Panc1 (cell line): ENCODE measurements at regions not wholly inside any gene's neighbourhood (a gene's known extent, or its start where the extent isn't known, plus 50 kb on each side); places are given as distances from the start of the nearest gene placed in this dataset. TPM values are rescaled to one million over a fixed set of nuclear protein-coding genes. Genes with fewer than 3 reads are reported as not detected.

ENCODE experiments used
- ATAC-seq: fragments of 200-7000 bp; cut with Tn5 transposase; 2 replicates; pipeline ENCODE4 v1.9.1; 2020; ENCODE audit warnings: mild to moderate bottlenecking, moderate library complexity
- BruUV-seq: library from RNA; stranded (reverse); fragments of 400-500 nt; replicated peaks from 2 replicates; lab custom pipeline; 2021; lab: Mats Ljungman, UMichigan
- CTCF ChIA-PET: fragments of 300-600 bp; sonication (Branson Sonifier 250); formaldehyde crosslinking; loops from one replicate; lab custom pipeline; 2022; ENCODE audit warnings: antibody characterized with exemption; lab: Charles Lee
- POLR2A ChIA-PET: fragments of 300-600 bp; sonication (Branson Sonifier 250); formaldehyde crosslinking; loops from one replicate; lab custom pipeline; 2022; ENCODE audit warnings: antibody characterized with exemption; lab: Charles Lee
- DNase-seq: peaks from one replicate; pipeline ENCODE4 v3.0.0-alpha.2; 2010; ENCODE audit warnings: low read depth, low spot score
- H3K27ac ChIP-seq: 2 replicates; pipeline ENCODE4 v1.5.1; 2011; ENCODE audit warnings: mild to moderate bottlenecking, low read length, inconsistent platforms
- H3K27me3 ChIP-seq: fragments of 200-500 bp; sonication (Bioruptor generic); 2 replicates; pipeline ENCODE4 v1.6.0; 2014; ENCODE audit warnings: low read length, inconsistent platforms; ENCODE audit not compliant: control insufficient read depth, insufficient read depth
- H3K36me3 ChIP-seq: fragments of 200-500 bp; sonication (Bioruptor generic); 2 replicates; pipeline ENCODE4 v1.5.1; 2014; ENCODE audit warnings: inconsistent platforms, mild to moderate bottlenecking, low read length, moderate library complexity; ENCODE audit not compliant: control insufficient read depth, insufficient read depth
- H3K4me1 ChIP-seq: 2 replicates; pipeline ENCODE4 v1.5.1; 2011; ENCODE audit warnings: inconsistent platforms, mild to moderate bottlenecking, low read length, moderate library complexity; ENCODE audit not compliant: control insufficient read depth, insufficient read depth
- H3K4me3 ChIP-seq, 2 experiments: 2 replicates each; pipeline ENCODE4 v1.5.1; 2011 to 2012; ENCODE audit warnings: low read depth in 2 of 2, low read length in 2 of 2, mild to moderate bottlenecking in 2 of 2, inconsistent platforms in 1 of 2, moderate library complexity in 1 of 2
- H3K9me3 ChIP-seq: fragments of 200-500 bp; sonication (Bioruptor generic); 2 replicates; pipeline ENCODE4 v1.5.1; 2014; ENCODE audit warnings: low read depth, mild to moderate bottlenecking, inconsistent platforms, low read length, moderate library complexity; ENCODE audit not compliant: control insufficient read depth, insufficient read depth
- POLR2AphosphoS5 ChIP-seq: IDR thresholded peaks from 2 replicates; pipeline ENCODE4 v1.6.1; 2012; ENCODE audit warnings: mild to moderate bottlenecking, low read depth, low read length, moderate library complexity
- SIN3A ChIP-seq: IDR thresholded peaks from 2 replicates; pipeline ENCODE4 v1.6.1; 2012; ENCODE audit warnings: low read depth, mild to moderate bottlenecking, low read length, moderate library complexity, borderline replicate concordance; ENCODE audit not compliant: insufficient read depth
- TCF7L2 ChIP-seq: IDR thresholded peaks from 2 replicates; pipeline ENCODE4 v1.6.1; 2011; ENCODE audit warnings: mild to moderate bottlenecking, low read depth, low read length, inconsistent platforms
- in situ Hi-C: cut with HindIII; loops from 2 replicates; pipeline ENCODE4 v1.10.0; 2016; ENCODE audit warnings: low sequenced_read_pairs, low pct_unique_long_range_greater_than_20kb
- intact Hi-C: fragments of 100-400 bp; cut with micrococcal nuclease; formaldehyde crosslinking; loops from one replicate; pipeline ENCODE4 v1.10.0; 2022; ENCODE audit not compliant: unreplicated experiment
- microRNA-seq: library from miRNA; unstranded; fragments of <30 nt; microRNA quantifications from one replicate; pipeline ENCODE4 v1.1.0, GENCODE V29; 2020; ENCODE audit not compliant: unreplicated experiment
- TF ChIP-seq, protein P1 (sequence below): fragments of 450-650 bp; IDR thresholded peaks from 2 replicates; pipeline ENCODE4 v1.5.1; 2017; ENCODE audit warnings: mild to moderate bottlenecking
- TF ChIP-seq, protein P2 (sequence below), 2 experiments: IDR thresholded peaks; 2 replicates each; pipeline ENCODE4 v1.6.1; 2011 to 2012; ENCODE audit warnings: low read depth in 2 of 2, control low read depth in 1 of 2, low read length in 1 of 2, mild to moderate bottlenecking in 1 of 2, moderate library complexity in 1 of 2; ENCODE audit not compliant: insufficient read depth in 1 of 2

DNA sequence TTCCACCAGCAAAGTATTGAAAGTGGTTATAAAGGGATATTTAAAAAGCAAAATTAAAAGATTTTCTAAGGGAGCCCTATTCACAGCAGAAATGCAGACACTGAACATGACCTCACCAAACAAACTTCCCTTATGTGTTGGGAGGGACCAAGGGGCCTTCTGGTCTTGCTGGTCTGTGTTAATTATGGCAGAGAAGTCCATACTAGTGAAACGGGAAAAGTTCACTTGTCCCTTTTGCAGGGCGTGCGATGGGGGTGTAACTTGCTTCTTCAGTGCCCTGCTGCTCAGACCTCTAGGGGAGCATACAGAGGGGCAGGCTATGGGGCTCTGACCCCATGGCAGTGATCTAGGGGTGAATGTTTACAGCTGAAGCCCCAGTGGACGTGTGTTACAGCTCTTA is 53.0 kb upstream of the ZNF337 start:
- intact Hi-C loops (loop anchor here (2.0 kb wide), 1 partner anchor 59 kb away; no protein-coding TSS in a partner anchor), in situ Hi-C loops (no loop called here)
- Histone ChIP-seq H3K36me3 (no peaks in the 10 kb centered on the region), H3K9me3 (no peaks in the 10 kb centered on the region), H3K27ac (no peak overlapping the region), H3K27me3 (no peaks in the 10 kb centered on the region), H3K4me1 (peaks cover 6% of the 10 kb centered on the region), H3K4me3 (no peak overlapping the region)
- CTCF ChIA-PET = no interaction called here
- TF ChIP-seq, protein P1, sequence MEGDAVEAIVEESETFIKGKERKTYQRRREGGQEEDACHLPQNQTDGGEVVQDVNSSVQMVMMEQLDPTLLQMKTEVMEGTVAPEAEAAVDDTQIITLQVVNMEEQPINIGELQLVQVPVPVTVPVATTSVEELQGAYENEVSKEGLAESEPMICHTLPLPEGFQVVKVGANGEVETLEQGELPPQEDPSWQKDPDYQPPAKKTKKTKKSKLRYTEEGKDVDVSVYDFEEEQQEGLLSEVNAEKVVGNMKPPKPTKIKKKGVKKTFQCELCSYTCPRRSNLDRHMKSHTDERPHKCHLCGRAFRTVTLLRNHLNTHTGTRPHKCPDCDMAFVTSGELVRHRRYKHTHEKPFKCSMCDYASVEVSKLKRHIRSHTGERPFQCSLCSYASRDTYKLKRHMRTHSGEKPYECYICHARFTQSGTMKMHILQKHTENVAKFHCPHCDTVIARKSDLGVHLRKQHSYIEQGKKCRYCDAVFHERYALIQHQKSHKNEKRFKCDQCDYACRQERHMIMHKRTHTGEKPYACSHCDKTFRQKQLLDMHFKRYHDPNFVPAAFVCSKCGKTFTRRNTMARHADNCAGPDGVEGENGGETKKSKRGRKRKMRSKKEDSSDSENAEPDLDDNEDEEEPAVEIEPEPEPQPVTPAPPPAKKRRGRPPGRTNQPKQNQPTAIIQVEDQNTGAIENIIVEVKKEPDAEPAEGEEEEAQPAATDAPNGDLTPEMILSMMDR = no peak
- TF ChIP-seq SIN3A (no peak), POLR2AphosphoS5 (no peak), TCF7L2 (no peak)
- TF ChIP-seq, protein P2, sequence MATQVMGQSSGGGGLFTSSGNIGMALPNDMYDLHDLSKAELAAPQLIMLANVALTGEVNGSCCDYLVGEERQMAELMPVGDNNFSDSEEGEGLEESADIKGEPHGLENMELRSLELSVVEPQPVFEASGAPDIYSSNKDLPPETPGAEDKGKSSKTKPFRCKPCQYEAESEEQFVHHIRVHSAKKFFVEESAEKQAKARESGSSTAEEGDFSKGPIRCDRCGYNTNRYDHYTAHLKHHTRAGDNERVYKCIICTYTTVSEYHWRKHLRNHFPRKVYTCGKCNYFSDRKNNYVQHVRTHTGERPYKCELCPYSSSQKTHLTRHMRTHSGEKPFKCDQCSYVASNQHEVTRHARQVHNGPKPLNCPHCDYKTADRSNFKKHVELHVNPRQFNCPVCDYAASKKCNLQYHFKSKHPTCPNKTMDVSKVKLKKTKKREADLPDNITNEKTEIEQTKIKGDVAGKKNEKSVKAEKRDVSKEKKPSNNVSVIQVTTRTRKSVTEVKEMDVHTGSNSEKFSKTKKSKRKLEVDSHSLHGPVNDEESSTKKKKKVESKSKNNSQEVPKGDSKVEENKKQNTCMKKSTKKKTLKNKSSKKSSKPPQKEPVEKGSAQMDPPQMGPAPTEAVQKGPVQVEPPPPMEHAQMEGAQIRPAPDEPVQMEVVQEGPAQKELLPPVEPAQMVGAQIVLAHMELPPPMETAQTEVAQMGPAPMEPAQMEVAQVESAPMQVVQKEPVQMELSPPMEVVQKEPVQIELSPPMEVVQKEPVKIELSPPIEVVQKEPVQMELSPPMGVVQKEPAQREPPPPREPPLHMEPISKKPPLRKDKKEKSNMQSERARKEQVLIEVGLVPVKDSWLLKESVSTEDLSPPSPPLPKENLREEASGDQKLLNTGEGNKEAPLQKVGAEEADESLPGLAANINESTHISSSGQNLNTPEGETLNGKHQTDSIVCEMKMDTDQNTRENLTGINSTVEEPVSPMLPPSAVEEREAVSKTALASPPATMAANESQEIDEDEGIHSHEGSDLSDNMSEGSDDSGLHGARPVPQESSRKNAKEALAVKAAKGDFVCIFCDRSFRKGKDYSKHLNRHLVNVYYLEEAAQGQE (IDR thresholded peaks at IDR 0.05; ENCODE audit: insufficient read depth in 1 of 2, low read depth in 2 of 2, low read length in 1 of 2) = no peak
- BruUV-seq = no TSS peak
- DNase-seq (no peak), ATAC-seq (no peak)
- POLR2A ChIA-PET = no interaction called here

Small RNA genes lying in the stretch of these regions (microRNA-seq; reads per million reads assigned to microRNA genes)
- gene MIR663A = not detected
